ENCODE measurements at regions not wholly inside any gene's neighbourhood (a gene's known extent, or its start where the extent isn't known, plus 50 kb on each side); places are given as distances from the start of the nearest gene placed in this dataset.

DNA sequence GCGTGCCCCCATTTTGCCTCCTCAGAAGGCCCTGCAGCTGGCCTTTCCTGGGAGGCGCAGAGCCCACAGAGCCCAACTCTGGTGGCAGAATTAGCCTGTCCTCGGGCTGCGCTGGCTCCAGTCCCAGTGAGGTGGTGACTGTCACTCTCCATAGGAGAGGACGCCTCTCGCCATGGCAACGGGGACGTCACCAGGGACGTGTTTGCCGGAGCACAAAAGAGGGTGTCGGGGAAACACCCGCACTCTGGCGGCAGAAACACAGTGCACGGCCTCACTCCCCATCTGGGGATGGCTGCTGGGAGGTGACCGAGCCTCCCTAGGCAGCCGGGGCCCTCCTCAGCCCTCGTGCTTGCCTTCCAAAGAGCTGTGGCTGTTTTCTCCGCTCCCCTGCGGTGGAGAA is 50.2 kb upstream of the NCOR2 start:
- no peak for ATAC-seq (ENCODE audit: low FRiP score in 2 of 2)
- H3K27me3 ChIP-seq, result no peaks in the 10 kb centered on the region
- no peaks in the 10 kb centered on the region for H3K9me3 ChIP-seq
- no peak overlapping the region for H3K4me3 ChIP-seq
- no peak overlapping the region for H3K27ac ChIP-seq
- no peaks in the 10 kb centered on the region for H3K36me3 ChIP-seq
- H3K4me1 ChIP-seq, result peaks cover 7 to 20% (median 16%) of the 10 kb centered on the region in 4 donors
- no peak for TF ChIP-seq EP300 (IDR thresholded peaks at IDR 0.05)
- TF ChIP-seq, protein P1, sequence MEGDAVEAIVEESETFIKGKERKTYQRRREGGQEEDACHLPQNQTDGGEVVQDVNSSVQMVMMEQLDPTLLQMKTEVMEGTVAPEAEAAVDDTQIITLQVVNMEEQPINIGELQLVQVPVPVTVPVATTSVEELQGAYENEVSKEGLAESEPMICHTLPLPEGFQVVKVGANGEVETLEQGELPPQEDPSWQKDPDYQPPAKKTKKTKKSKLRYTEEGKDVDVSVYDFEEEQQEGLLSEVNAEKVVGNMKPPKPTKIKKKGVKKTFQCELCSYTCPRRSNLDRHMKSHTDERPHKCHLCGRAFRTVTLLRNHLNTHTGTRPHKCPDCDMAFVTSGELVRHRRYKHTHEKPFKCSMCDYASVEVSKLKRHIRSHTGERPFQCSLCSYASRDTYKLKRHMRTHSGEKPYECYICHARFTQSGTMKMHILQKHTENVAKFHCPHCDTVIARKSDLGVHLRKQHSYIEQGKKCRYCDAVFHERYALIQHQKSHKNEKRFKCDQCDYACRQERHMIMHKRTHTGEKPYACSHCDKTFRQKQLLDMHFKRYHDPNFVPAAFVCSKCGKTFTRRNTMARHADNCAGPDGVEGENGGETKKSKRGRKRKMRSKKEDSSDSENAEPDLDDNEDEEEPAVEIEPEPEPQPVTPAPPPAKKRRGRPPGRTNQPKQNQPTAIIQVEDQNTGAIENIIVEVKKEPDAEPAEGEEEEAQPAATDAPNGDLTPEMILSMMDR (IDR thresholded peaks at IDR 0.05), result no peak
- no peak for TF ChIP-seq POLR2AphosphoS5 (IDR thresholded peaks at IDR 0.05)
- no peak for TF ChIP-seq POLR2A (IDR thresholded peaks at IDR 0.05)
- WGBS, 2 donors, result 69% methylated on average over 17 of the region's 19 CpGs; no CpG with 5 or more reads in 1 of the 2 donors
- no peak for DNase-seq

Measured in upper lobe of left lung (tissue), 6 donors.